Transverse colon (tissue), 4 donors: ENCODE measurements at regions not wholly inside any gene's neighbourhood (a gene's known extent, or its start where the extent isn't known, plus 50 kb on each side); places are given as distances from the start of the nearest gene placed in this dataset.

Source experiments
- CTCF ChIP-seq, 5 experiments: fragments of 200-600 bp in 3 of 5; fragments of 450-650 bp in 2 of 5; sonication (generic) in 3 of 5; IDR thresholded peaks; 1 replicate in 2 of 5; 2 replicates in 3 of 5; pipeline ENCODE4 v1.5.1; 2016 to 2017; ENCODE audit warnings: antibody characterized with exemption in 5 of 5, inconsistent platforms in 3 of 5, mild to moderate bottlenecking in 2 of 5, moderate library complexity in 1 of 5
- POLR2AphosphoS5 ChIP-seq, 3 donors: sonication (generic); formaldehyde crosslinking; IDR thresholded peaks; one replicate each; pipeline ENCODE4 v1.6.1; 2016; ENCODE audit warnings: antibody characterized with exemption in 3 of 3

- TF ChIP-seq POLR2AphosphoS5 (IDR thresholded peaks at IDR 0.05) (no peak), CTCF (IDR thresholded peaks at IDR 0.05) (no peak)
These were observed 109.6 kb upstream of the HIVEP1 start for GRCh38 chr6:11902527-11902926.
